IMR-90 (cell line): ENCODE measurements at regions not wholly inside any gene's neighbourhood (a gene's known extent, or its start where the extent isn't known, plus 50 kb on each side); places are given as distances from the start of the nearest gene placed in this dataset.

Experiments used
- BHLHE40 ChIP-seq: fragments of 150-350 bp; IDR thresholded peaks from 2 replicates; pipeline ENCODE4 v1.6.1; 2016; ENCODE audit warnings: mild to moderate bottlenecking, low read depth, low read length
- MXI1 ChIP-seq: IDR thresholded peaks from 2 replicates; pipeline ENCODE4 v1.6.1; 2012; ENCODE audit warnings: low read depth, mild to moderate bottlenecking, low read length, moderate library complexity, borderline replicate concordance
- POLR2A ChIP-seq: IDR thresholded peaks from 2 replicates; pipeline ENCODE4 v1.6.1; 2012; ENCODE audit warnings: mild to moderate bottlenecking, low read depth, low read length
- RAD21 ChIP-seq: IDR thresholded peaks from 2 replicates; pipeline ENCODE4 v1.6.1; 2012; ENCODE audit warnings: low read length, improper control_type of control experiment
- RFX5 ChIP-seq: IDR thresholded peaks from 2 replicates; pipeline ENCODE4 v1.8.0; 2012; ENCODE audit warnings: low read depth, mild to moderate bottlenecking, low read length, moderate library complexity
- SMC3 ChIP-seq: fragments of 150-350 bp; IDR thresholded peaks from 2 replicates; pipeline ENCODE4 v1.6.1; 2016; ENCODE audit warnings: low read depth, mild to moderate bottlenecking, antibody characterized with exemption, low read length, moderate library complexity
- TF ChIP-seq, protein P1 (sequence below): conservative IDR thresholded peaks from 2 replicates; pipeline ENCODE4 v1.5.1; 2012; ENCODE audit warnings: mild to moderate bottlenecking, low read depth, low read length, improper control_type of control experiment
- TF ChIP-seq, protein P2 (sequence below): fragments of 150-350 bp; IDR thresholded peaks from 2 replicates; pipeline ENCODE4 v1.6.1; 2016; ENCODE audit warnings: low read depth, mild to moderate bottlenecking, low read length, moderate library complexity, borderline replicate concordance

DNA sequence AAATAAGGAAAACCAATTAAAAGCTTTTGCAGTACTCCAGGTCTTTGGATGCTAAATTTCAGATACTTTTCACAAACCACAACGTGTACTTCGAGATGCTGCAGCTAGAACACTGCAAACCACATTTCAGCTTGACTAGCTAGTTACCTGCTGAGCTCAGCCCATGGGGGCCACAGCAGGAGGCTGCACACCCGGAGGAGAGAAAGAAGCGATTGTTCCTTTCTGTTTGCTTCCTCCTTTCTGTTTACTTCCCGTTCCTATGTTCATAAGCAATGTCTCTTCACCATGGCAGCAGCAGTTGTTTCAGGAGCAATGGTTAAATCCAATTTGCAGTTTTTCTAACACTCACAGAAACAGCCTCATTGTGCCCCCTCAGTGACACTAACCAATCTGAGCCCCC lies 225.6 kb upstream of the FGGY start:
- TF ChIP-seq, protein P1, sequence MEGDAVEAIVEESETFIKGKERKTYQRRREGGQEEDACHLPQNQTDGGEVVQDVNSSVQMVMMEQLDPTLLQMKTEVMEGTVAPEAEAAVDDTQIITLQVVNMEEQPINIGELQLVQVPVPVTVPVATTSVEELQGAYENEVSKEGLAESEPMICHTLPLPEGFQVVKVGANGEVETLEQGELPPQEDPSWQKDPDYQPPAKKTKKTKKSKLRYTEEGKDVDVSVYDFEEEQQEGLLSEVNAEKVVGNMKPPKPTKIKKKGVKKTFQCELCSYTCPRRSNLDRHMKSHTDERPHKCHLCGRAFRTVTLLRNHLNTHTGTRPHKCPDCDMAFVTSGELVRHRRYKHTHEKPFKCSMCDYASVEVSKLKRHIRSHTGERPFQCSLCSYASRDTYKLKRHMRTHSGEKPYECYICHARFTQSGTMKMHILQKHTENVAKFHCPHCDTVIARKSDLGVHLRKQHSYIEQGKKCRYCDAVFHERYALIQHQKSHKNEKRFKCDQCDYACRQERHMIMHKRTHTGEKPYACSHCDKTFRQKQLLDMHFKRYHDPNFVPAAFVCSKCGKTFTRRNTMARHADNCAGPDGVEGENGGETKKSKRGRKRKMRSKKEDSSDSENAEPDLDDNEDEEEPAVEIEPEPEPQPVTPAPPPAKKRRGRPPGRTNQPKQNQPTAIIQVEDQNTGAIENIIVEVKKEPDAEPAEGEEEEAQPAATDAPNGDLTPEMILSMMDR: no peak
- TF ChIP-seq RFX5 (no peak), POLR2A (no peak), MXI1 (no peak), SMC3 (no peak), RAD21 (no peak), BHLHE40 (no peak)
- TF ChIP-seq, protein P2, sequence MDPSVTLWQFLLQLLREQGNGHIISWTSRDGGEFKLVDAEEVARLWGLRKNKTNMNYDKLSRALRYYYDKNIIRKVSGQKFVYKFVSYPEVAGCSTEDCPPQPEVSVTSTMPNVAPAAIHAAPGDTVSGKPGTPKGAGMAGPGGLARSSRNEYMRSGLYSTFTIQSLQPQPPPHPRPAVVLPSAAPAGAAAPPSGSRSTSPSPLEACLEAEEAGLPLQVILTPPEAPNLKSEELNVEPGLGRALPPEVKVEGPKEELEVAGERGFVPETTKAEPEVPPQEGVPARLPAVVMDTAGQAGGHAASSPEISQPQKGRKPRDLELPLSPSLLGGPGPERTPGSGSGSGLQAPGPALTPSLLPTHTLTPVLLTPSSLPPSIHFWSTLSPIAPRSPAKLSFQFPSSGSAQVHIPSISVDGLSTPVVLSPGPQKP: no peak
